HCEC 1CT (cell line): ENCODE measurements at regions not wholly inside any gene's neighbourhood (a gene's known extent, or its start where the extent isn't known, plus 50 kb on each side); places are given as distances from the start of the nearest gene placed in this dataset.

Source experiments
- DNase-seq: peaks from one replicate; pipeline ENCODE4 v3.0.0-alpha.2; 2017

DNA sequence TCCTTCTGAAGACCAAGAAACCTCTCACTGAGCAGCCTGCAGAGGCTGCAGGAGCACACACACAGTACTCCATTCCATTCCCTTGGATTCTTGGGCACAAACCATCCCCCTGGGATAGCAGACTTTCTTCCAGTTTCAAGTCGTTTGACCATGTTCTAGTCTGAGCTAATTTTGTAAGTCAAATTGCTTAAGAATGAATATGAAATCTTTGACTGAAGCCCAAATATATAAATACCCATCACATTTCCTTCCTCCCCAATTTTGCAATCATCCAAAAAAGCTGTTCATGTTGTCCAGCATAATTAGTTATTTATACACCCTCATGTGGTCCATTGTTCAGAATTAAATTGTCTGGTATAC lies 231.2 kb upstream of the TPRG1 start:
- DNase-seq: no peak

DNA sequence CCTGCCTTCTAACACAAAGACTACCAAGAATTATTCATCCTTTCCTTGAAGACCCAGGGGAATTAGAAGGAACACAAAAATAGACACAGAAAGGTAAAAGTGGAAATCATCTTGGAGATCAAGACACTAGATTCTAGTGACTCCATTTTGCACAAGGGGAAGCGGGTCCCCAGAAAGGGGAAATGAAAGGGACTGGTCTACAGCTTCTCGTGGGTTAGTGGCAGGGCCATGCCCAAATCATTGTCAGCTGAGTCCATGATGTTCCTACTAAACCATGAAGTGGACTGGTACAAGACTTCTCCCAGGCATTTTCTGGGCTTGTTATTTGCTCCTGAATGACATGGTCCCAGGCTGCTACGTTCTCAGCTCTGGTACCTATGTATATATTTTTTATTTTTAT lies 230.7 kb upstream of the TPRG1 start:
- DNase-seq: no peak

DNA sequence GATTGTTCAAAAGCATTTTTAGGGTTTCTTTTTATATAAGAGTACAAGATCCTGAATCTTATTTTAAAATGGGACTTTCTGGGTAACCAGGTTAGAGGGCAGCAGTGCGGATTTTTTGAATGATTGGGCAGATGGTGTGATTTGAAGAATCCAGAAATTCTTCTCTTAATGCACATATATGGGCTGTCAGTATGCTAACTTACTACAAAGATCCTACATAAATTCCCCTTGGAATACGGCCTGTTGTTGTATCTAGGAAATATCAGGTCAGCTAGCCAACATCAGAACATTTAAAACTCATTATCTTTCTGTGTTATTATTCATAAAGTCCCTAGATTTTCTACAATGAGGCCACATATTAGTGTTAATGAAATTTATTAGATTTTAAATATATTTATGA lies 229.6 kb upstream of the TPRG1 start:
- DNase-seq: no peak

DNA sequence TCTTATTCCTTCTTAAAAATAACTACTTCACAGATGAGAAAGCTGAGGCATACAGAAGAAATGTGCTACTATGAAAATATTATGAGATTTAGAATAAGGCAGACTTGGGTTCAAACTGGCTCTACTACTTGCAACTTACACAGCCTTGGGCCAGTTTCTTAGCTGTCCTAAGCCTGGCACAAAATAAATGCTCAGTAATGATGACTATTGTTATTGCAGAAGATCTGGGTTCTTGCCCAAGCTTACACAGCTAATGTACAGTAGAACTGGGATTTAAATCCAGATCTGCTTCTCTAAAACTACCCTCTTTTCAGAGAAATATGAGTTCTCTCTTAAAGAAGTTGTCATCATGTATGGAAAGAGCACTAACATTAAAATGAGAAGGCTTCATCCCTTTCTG lies 228.2 kb upstream of the TPRG1 start:
- DNase-seq: no peak

DNA sequence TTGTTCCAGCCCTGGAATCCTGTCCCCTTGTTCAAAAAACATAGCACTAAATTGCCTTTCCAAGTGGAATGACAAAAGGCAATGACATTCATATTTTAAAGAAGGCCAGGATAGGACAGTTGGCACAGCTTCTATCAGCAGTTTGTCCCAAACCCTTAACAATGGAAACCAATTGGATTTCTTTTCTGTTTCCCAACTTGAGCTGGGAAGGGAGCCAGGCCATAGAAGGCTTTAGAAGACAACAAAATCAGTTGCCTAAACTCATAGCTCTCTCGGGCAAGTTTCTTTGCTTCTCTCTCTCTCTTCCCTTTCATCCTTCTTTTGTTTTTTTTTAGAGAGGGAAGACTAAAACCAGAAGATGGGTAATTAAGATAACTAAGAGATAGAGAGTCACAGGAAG lies 227.7 kb upstream of the TPRG1 start:
- no peak for DNase-seq

DNA sequence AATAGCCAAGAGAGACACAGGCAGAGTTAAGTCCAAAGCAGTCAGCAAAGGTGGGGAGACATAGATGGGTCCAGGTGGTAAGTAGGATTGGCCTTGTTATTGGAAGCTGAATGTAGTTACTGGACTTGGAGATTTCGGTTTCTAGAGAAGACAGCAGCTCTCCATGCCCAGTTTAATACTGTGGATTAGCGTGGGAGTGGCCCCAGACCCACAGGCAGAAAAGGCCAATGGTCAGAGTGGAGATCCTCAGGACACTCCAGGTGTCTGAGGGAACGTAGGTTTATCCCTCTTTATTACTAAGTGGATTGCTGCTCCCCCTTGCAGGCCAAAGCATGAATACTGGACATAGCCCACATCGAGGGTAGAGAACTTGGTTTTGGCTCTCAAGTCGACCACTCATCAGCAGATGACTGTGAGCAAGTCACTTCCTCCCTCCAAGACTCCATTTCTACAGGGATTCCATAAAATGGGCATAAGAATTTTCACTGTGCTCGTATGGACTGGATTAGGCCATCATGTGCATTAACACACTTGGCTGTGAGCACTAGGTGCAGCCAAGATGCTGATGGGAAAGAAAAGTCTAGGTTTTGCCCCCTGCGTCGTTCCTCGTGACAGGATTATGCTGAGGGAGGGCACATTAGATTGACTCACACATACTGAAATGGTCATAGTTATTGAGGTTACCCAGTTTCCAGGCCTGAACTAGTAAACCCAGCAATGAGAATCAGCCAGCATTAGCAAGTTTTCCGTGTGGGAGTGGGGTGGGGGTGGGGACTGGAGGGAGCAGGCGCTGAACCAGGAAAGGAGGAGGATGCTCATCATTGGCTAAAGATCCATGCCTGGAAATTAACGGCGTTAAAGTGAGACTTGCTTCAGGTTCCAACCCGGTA lies 225.2 kb upstream of the TPRG1 start:
- peak; percentile 4 for DNase-seq

DNA sequence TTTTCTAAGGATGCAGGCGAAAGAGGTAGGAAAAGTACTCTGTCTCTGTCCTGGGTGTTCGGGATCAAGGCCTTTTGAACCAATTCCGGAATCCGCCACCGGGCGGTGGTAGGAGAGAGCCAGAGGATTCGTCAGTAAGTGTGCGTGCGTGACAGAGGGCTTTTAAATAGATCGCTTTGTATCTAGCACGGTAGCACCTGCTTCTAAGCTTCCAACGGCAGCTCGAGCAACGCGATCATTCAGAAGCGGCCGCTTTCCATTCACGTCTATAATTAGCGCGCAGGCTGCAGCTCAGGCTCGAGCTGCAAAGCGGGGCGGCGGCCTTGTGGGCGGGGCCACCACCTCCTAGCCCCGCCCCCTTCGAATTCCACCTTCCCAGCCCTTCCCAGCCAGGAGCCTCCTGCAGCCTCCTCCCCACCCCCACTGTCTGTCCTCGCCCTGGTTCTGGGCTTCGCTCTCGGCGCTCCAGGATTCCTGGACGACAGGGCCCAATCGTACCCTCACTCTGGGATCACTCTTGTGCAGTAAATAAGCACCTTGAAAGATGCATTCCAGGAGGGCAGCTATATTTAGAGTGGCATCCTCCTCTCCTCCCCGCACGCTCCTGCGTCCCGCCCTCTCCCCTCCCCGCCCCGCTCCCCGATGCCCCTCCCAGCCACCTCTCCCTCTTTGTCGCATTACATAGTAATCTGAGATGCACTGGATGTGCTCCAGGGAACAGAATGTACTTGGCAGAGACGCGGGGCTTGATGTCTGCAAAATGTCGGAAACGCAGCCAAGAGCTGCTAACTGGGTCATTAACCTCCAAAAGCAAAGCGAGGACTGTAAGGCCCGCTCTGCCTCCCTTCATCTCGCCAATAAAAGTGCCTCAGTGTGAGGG lies 224.1 kb upstream of the TPRG1 start:
- DNase-seq: peak; percentile 93

DNA sequence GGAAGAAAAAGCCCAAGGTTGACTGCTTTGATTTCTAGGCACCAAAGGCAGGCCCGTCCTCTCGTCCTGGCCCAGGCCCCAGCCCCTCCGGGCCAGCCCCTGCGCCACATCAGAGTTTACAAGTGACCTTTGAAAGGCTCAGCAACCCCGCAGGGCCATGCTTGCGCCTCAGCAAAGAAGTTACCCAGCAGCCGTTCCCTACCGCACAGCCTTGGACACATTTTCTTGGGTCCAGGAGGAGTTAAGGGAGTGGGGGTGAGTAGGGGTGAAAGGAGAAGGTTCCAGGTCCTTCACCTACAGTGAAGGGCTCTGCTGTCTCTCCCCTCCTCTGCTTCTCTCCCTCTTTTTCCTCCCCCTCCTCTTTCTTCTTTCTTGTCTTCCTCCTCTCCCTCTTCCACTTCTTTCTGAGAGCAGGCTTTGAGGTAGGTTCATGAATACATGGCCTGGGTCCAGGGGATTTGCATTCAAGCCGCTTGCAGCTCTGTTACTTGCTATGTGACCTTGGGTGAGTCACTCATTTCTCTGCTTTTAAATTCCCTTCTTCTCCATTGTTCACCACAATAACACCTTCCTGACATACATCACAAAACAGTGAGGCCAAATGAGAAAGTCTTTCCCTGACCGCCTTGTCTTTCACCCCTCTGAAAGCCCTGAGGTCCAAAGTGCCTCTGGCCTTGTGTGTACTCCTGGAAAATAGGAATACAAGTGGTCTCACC lies 223.3 kb upstream of the TPRG1 start:
- DNase-seq: peak; percentile 97

DNA sequence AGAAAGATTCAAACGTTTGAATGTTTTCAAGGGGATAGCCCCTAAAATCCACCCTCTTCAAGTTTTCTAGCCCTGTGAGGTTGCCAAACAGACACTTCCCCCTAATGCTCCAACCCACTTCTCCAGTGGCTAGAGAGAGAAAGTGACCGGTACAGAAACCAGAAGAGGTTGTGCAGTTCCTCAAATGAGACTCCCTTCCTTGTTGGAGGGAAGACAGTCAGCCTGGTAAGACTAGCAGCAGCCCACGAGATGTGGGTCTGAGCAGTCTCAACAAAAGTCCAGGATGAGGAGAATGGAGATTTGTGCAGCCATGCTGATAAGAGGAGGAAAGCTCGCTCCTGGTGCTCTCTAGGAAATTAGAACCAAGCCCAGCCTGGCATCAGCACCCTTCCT lies 222.8 kb upstream of the TPRG1 start:
- peak; percentile 2 for DNase-seq

- no peak for DNase-seq
Measured at GRCh38 chr3:188949456-188949855, 222.3 kb upstream of the TPRG1 start.

- DNase-seq: no peak
Measured at GRCh38 chr3:188949996-188950395, 221.8 kb upstream of the TPRG1 start.

GRCh38 chr3:188950832-188951489 lies 220.8 kb upstream of the TPRG1 start:
- DNase-seq: peak; percentile 98

- no peak for DNase-seq
Measured at GRCh38 chr3:188951734-188952133, 220.0 kb upstream of the TPRG1 start.

DNA sequence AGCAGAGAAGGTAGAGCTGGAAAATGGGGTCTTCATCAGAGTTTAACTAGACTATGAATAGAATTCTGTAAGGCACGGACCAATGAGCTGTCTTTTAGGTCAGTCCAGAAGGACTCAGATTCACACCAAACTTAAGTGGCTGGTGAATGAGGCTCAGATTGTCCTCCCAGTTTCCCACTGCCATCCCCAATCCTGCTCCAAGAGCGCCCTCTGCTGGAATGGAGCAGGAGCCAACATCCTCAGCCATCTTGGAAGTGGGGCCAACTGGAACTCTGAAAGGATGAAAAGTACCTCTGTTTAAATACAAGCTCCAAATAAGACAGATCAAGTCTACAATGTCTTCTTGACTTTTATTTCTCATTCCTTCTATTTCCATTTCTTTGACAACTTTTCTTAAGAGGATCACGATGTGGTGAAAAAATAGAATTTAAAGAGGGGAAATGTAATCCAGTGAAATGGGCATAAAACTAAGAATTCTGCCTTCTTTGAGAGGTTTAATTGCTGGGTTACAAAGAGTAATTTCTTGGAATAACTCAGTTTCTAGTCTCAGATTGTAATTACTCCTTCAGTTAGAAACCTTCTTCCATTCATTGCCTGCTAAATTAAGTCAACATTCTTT lies 217.1 kb upstream of the TPRG1 start:
- peak; percentile 82 for DNase-seq

DNA sequence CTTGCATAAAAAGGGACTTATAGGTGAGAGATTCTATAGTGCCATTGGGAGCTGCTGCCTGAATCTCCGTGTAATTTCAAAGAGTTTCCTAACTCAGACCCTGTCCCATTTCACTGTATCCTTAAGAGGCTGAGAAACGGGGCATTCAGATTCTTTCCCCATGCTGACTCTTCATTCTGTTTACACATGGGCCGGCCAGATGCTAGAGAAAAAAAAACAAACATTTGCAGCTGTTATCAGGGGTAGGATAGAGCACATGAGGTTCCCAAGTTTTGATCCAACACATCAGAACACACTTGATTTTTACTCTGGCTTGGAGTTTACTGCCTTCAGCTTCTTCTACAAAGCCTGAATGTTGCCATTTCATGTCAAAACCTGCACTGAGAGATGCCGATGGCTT lies 215.9 kb upstream of the TPRG1 start:
- DNase-seq: peak; percentile 62

GRCh38 chr3:188956839-188957489 lies 214.8 kb upstream of the TPRG1 start:
- peak; percentile 57 for DNase-seq

GRCh38 chr3:188959013-188959412 lies 212.8 kb upstream of the TPRG1 start:
- no peak for DNase-seq

- DNase-seq: no peak
Measured at GRCh38 chr3:188962253-188963247, 209.2 kb upstream of the TPRG1 start.

DNA sequence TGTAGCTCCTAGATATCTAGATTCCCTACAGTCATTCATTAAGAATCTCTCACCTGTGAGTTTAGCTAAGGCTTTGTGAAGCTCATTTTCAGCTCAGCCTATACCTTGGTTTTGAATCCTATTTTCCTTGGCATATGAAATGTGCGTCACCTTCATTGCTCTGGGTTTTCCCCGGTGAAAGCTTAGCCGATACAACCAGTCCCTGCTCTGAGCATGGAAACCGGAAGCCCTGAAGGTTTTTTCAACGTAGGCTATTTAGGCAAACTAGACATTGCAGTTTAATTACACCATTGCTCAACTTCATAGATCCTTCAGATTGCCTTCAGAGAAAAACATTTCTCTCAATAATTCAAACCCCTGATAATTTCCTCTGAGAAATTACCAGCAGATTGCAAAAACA lies 206.8 kb upstream of the TPRG1 start:
- no peak for DNase-seq

DNA sequence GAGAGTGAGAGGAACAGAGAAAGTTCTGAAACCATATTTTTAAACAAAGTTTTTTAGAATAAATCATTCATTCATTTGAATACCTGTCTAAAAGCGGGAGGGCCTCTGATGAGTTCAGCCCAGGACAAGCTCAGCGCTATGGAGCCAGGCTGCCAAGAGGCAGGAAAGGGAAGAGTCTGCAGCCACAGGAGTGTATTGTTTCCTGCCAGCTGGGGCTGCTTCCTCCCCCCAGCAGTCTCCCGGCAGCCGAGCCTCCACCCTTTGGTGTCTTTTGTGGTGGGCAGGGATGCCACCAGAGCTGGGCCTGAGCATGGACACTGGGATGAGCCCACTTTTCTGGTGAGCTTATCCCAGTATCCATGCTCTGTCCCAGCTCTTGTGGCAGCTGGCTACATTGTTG lies 199.5 kb upstream of the TPRG1 start:
- DNase-seq: no peak
